ENCODE measurements at regions not wholly inside any gene's neighbourhood (a gene's known extent, or its start where the extent isn't known, plus 50 kb on each side); places are given as distances from the start of the nearest gene placed in this dataset.

- Histone ChIP-seq H3K4me3 (ENCODE audit: low read length, poor library complexity, severe bottlenecking) (peak overlapping the region; percentile 51), H3K9ac (ENCODE audit: low read depth, low read length, poor library complexity, severe bottlenecking) (peak overlapping the region; percentile 69), H3K79me2 (ENCODE audit: insufficient read depth, low read length) (no peaks in the 10 kb centered on the region), H3K9me2 (replicated peaks; ENCODE audit: low read depth, low read length) (no peaks in the 10 kb centered on the region), H3K4me2 (ENCODE audit: low read depth, low read length, poor library complexity, severe bottlenecking) (peak overlapping the region; percentile 66), H4K20me1 (ENCODE audit: insufficient read depth, low read length, poor library complexity, severe bottlenecking) (no peaks in the 10 kb centered on the region), H2AFZ (ENCODE audit: low read length) (peak overlapping the region; percentile 6; the same call in 1 of the 2 replicates), H3F3A (ENCODE audit: low read depth) (peaks cover 20% of the 10 kb centered on the region; the same call in 1 of the 2 replicates), H3K36me3 (ENCODE audit: insufficient read depth, low read length) (no peaks in the 10 kb centered on the region), H3K27me3 (ENCODE audit: insufficient read depth, low read length, poor library complexity, severe bottlenecking) (no peaks in the 10 kb centered on the region), H3K4me1 (ENCODE audit: insufficient read depth, low read length, poor library complexity, severe bottlenecking) (peaks cover 39% of the 10 kb centered on the region), H3K9me3 (ENCODE audit: insufficient read depth, low read depth, low read length) (peaks cover 19% of the 10 kb centered on the region; the same call in 1 of the 2 replicates)
- TF ChIP-seq EZH2phosphoT487 (IDR thresholded peaks at IDR 0.05; ENCODE audit: borderline replicate concordance) (no peak), CTCF (conservative IDR thresholded peaks at IDR 0.05; ENCODE audit: low read length) (no peak)
These were observed 92.7 kb upstream of the GPR141 start for GRCh38 chr7:37590824-37591223.

GRCh38 chr7:37592366-37592765, 91.2 kb upstream of the GPR141 start:
- H3K79me2 ChIP-seq (ENCODE audit: insufficient read depth, low read length) = no peaks in the 10 kb centered on the region
- H2AFZ ChIP-seq (ENCODE audit: low read length) = no peak overlapping the region; the same call in 1 of the 2 replicates
- H3K9ac ChIP-seq (ENCODE audit: low read depth, low read length, poor library complexity, severe bottlenecking) = peak overlapping the region; percentile 69
- H3K9me2 ChIP-seq (replicated peaks; ENCODE audit: low read depth, low read length) = no peaks in the 10 kb centered on the region
- no peaks in the 10 kb centered on the region for H4K20me1 ChIP-seq (ENCODE audit: insufficient read depth, low read length, poor library complexity, severe bottlenecking)
- peaks cover 20% of the 10 kb centered on the region; the same call in 1 of the 2 replicates for H3F3A ChIP-seq (ENCODE audit: low read depth)
- H3K27me3 ChIP-seq (ENCODE audit: insufficient read depth, low read length, poor library complexity, severe bottlenecking) = no peaks in the 10 kb centered on the region
- no peak for TF ChIP-seq EZH2phosphoT487 (IDR thresholded peaks at IDR 0.05; ENCODE audit: borderline replicate concordance)
- no peak for TF ChIP-seq CTCF (conservative IDR thresholded peaks at IDR 0.05; ENCODE audit: low read length)
- H3K4me3 ChIP-seq (ENCODE audit: low read length, poor library complexity, severe bottlenecking) = peak overlapping the region; percentile 51
- H3K4me1 ChIP-seq (ENCODE audit: insufficient read depth, low read length, poor library complexity, severe bottlenecking) = peaks cover 39% of the 10 kb centered on the region
- H3K36me3 ChIP-seq (ENCODE audit: insufficient read depth, low read length) = no peaks in the 10 kb centered on the region
- H3K9me3 ChIP-seq (ENCODE audit: insufficient read depth, low read depth, low read length) = peaks cover 19% of the 10 kb centered on the region; the same call in 1 of the 2 replicates
- peak overlapping the region; percentile 66 for H3K4me2 ChIP-seq (ENCODE audit: low read depth, low read length, poor library complexity, severe bottlenecking)

- Histone ChIP-seq H3K36me3 (ENCODE audit: insufficient read depth, low read length) (no peaks in the 10 kb centered on the region), H3F3A (ENCODE audit: low read depth) (peaks cover 20% of the 10 kb centered on the region; the same call in 1 of the 2 replicates), H3K9ac (ENCODE audit: low read depth, low read length, poor library complexity, severe bottlenecking) (no peak overlapping the region), H3K4me1 (ENCODE audit: insufficient read depth, low read length, poor library complexity, severe bottlenecking) (peaks cover 52% of the 10 kb centered on the region), H3K79me2 (ENCODE audit: insufficient read depth, low read length) (no peaks in the 10 kb centered on the region), H3K9me3 (ENCODE audit: insufficient read depth, low read depth, low read length) (peaks cover 19% of the 10 kb centered on the region; the same call in 1 of the 2 replicates), H3K9me2 (replicated peaks; ENCODE audit: low read depth, low read length) (no peaks in the 10 kb centered on the region), H3K27me3 (ENCODE audit: insufficient read depth, low read length, poor library complexity, severe bottlenecking) (no peaks in the 10 kb centered on the region), H3K4me3 (ENCODE audit: low read length, poor library complexity, severe bottlenecking) (no peak overlapping the region), H3K4me2 (ENCODE audit: low read depth, low read length, poor library complexity, severe bottlenecking) (no peak overlapping the region), H4K20me1 (ENCODE audit: insufficient read depth, low read length, poor library complexity, severe bottlenecking) (no peaks in the 10 kb centered on the region), H2AFZ (ENCODE audit: low read length) (no peak overlapping the region)
- TF ChIP-seq EZH2phosphoT487 (IDR thresholded peaks at IDR 0.05; ENCODE audit: borderline replicate concordance) (no peak), CTCF (conservative IDR thresholded peaks at IDR 0.05; ENCODE audit: low read length) (no peak)
These were observed 89.0 kb upstream of the GPR141 start for GRCh38 chr7:37594602-37595001.

All from Loucy (cell line).